DMS153 (cell line): ENCODE measurements at regions not wholly inside any gene's neighbourhood (a gene's known extent, or its start where the extent isn't known, plus 50 kb on each side); places are given as distances from the start of the nearest gene placed in this dataset.

Experiments used
- DNase-seq: peaks from one replicate; lab custom pipeline; 2025; lab: John Stamatoyannopoulos, UW

DNA sequence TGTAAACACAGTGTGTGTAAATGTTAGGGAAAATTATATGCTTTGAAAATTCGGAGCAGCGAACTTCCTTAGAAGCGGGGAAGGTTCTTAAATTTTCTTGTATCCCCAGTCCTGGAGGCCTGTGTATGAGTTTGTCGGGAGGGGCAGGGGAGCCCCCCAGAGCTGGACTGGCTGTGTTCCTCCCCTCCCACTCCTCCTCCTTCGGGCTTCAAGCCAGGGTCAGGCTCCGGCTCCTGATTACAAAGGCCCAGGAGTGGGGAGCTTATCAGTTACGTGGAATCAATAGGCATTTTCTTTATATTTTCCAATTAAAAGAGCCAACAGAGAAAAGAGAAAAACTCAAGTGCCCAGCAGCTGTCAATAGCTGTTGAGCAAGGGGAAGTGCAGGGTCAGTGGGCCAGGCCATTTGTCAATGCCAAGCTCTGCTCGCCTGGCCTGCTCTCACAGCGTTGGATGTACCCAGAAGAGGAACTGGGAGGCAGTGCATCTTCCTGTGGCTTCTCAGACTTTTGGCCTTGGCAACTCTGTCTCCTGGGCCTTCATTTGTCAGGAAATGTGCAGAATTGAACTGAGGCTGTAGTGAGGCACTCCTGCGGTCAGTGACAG lies 156.9 kb upstream of the PCBD1 start:
- DNase-seq, result no peak

DNA sequence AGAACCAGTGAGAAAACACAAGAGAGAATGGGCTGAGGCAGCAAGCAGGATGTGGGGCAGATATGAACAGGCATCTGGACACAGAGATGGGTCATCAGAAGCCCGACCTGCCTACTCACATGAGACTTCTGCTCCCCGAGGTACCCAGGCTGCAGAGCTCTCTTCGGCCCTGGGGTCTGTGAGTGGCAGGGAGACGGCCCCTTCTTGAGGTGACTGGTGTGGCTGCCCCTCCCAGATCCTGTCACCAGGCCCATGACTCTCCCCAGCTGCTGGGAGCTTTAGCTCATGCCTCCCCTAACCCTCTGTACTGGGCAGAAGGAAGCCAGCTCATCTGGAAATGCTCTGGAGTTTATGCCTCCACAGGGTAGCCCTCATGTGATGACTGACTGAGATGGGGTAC lies 157.6 kb upstream of the PCBD1 start:
- DNase-seq, result no peak

DNA sequence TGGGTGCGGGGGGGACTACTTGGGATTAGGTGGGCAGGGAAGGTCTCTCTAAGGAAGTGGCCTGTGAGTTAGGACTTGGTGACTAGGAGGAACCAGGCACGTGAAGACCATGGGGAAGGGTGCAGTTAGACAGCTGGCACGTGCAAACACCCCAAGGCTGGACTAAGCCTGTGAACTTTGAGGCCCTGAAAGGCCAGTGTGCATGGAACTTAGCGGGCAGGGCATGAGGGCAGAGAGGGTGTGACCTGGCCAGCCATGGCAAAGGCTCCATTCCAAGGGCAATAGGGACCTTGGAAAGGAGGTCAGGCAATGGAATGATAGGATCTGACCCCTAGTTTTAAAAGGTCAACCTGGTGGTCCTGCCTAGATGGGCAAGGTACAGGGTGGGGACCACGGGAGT lies 158.4 kb upstream of the PCBD1 start:
- no peak for DNase-seq

DNA sequence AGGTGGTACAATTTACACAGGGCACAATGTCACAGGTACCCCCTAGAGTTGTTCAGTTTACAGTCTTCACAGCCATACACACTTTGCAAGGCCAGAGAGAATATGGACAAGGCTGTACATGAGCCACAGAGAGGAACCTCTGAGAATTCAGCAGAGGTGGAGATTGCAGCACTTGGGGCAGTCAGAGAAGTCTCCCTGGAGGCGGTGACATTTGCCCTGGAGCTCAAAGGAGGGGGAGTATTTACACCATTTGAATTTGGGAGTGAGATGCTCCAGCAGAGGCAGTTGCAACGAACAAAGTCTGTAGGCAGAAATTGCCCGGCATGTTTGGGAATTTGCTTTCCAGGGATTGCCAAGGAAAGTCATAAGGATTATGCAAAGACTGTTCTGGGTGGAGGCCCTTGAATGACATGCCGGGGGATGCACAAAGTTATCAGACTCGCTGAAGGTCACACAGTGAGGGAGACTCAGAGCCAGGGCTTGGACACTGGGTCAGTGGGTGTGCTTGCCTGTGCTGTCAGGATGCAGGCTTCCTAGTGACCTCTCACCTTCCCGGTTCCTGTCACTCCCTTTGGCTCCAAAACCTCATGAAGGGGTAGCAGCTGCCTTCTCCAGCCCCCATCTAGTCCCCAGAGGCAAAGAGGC lies 160.7 kb upstream of the PCBD1 start:
- no peak for DNase-seq

DNA sequence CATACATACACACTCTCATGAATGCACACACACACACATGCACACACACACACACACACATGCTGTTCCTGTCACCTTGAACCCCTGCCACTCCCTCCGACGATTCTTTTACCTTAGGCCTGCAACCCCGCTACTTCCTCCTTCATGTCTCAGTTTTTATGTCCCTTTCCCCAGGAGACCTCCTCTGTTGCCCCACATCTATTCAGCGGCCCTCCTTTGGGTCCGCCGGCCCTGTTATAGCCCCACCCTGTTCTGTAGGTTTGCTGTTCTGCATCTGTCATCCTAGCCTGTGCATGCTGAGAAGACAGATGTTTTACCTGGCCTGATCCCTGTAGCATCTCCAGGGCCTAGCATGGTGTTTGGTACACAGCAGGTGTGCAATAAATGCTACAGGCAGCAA lies 161.6 kb upstream of the PCBD1 start:
- DNase-seq, result no peak

DNA sequence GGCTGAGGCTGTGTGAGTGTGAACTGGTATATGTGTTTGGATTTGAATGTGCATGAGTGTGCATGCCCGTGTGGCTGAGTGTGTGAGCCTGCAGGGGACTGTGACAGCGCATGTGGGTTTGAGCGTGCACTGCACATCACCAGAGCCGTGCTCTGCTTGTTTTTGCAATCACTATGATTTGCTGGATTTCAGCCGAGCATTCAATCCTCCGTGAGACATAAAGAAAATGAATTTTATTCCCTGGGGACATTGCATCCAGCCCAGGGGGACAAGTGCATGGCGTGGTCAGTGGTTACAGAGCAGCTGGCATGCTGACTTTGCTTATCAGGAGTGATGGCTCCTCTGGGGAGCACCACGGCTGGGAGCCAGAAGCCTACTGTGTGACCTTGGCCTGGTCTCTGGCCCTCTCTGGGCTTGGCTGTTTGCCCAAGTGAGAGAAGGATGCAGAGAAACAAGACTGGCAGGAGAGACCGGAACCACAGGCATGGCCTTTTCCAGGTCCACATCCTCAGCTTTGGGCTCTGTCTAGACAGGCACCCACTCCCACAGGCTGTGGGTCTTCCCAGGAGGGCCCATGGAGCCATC lies 160.2 kb upstream of the UNC5B start:
- no peak for DNase-seq

DNA sequence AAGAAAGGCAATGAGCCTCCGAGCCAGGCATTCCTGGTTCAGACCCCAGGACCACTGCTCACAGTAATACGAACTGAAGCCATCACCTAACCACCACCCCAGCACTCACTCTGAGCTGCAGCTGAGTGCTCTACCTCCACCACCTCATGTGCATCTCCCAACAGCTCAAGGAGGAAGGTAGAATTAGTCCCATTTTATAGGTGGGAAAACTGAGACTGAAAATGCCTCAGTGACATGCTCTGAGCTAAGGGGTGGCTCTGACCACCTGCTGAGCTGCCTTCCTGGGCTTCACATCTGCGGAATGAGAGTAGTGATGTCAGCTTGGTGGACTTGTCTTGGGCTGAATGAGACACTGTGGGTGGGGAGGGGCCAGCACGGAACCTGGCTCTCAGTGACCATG lies 159.7 kb upstream of the UNC5B start:
- DNase-seq, result no peak

DNA sequence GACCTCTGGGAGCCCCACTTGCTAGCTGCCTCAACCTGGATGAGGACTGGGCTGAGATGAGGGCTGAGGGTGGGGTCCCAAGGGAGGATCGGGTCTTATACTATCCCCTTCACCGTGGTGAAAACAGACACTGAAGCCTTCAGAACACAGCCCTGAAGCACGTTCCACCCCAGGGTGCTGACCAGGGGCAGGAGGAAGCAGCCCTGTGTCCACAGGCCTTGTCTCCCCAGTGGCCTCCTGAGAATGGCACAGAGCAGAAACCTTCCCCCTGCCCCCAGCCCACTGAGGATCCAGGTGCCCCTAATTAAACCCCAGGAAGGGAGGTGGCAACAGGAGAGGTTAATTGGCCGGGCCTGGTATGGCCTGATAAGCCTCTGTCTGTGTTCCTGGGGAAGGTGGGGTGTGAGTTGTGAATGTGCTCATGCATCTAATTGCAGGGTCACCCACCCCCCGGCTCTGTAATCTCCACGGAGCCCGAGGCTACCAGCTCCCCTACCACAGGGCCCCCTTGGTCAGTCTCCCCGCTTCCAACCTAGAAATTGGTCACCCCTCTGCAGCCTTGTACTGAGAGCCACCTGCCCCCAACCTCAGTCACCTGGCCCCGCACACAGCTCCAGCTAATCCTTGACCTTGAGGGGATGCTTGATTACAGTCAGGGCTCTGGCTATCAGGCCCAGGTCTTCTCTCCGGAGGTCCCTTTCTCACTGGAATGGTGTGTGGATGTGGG lies 159.0 kb upstream of the UNC5B start:
- no peak for DNase-seq

DNA sequence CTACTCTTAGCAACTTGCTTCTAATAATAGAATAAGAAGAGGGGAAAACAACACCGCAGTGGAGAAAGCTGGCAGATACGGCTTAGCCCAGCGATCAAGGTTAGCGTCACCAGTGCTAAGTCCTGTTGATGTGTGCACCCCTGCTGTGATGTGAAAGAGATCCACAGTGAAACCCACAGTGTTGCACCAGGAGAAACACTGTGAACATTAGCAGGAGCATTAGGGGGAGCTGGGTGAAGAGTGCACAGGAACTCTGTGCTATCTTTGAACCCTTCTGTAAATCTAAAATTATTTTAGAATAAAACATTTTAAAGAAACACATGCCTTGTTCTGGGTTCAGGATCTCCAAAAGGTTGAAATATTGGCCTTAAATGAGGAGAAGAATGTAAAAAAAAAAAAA lies 154.1 kb upstream of the UNC5B start:
- no peak for DNase-seq

DNA sequence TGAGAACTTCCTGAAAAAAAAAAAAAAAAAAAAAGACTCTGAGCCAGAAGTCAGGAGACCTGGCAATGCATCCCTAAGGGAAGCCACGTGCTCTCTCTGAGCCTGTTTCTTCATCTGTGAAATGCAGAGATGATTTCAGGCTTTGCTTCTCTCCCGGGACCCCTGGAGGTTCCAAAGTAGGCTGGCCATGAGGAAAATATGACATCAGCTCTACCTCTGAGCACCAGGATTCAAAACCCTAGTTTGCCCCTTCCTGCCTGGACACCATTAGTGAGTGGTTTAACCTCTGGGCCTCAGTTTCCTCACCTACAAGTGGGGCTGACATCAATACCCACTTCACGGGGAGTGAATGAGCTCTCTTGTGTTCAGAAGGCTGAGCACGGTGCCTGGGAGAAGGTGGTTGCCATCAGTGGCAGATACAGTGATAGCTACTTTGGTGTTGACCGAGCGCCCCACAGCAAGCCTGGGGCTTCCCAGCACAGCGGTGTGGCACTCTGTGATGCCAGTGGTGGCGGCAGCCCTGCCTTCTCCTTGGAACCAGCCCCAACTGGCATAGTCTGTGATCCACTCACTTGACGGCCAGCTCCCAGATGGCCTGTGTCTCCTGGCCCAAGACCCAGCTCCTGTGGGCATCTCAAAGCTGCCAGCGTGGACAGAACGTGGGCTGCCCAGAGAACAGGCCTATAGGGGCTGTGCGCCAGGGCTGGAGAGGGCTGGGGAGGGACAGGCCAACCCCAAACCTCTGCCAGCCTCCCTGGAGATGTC lies 153.1 kb upstream of the UNC5B start:
- DNase-seq, result no peak

DNA sequence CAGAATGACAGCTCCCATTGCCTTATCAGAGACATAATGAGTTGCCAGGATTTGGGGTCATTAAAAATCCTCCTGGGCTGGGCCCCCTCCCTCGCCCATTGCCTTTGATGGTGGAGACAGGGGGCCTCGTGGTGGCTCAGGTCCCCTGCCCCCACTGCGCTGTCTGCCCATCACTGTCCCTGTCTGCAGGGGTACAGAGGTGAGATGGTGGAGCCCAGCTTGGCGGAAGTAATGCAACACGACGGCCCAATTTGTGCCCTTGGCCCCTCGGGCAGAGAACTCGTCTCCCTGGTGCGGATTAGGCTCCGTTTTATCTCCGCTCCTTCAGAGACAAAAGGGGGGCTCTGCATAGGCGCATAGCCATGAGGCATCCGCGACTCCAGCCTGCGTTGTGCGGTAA lies 152.4 kb upstream of the UNC5B start:
- DNase-seq, result no peak

DNA sequence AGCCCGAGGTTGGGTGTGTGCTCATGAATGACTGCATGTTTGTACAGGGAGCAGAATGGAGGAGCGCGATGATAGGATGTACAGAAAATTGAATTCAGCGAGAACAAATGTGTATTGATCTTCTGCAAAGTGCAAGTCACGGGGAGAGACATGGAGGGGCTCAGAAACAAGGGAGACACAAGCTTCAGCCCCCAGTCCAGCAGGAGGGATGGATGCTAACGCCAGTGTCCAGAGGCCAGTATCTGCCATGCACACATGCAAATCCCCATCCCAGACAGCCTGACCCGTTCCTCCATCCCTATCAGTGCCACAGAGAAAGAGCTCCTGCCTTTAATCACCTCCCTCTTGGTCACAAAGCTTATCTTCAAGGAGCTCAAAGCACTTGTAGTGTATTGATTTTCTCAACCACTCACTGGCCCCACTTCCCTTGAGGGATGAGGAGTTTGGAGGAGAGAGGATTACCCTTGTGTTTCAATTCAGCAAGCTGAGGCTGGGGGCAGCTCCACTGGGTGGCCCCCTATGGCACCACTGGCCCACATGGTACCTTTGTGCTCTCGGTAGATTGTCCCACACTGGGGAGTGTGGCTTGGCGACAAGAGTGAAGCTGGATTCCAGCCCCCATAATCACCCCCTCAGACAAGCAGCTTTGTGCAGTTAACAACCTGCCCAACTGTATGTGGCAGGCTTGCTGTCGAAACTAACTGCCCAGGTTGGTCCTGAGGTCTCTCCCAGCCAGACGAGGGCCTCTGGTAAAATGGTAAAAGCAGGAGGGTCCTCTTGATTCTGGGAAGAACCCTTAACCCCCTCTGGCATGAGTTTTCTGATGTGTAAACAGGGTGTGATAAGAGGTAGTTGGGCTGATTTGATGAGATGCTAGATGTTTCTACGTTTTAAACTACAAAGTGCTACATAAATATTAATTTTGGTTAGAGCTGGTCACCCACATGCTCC lies 151.6 kb upstream of the UNC5B start:
- no peak for DNase-seq

DNA sequence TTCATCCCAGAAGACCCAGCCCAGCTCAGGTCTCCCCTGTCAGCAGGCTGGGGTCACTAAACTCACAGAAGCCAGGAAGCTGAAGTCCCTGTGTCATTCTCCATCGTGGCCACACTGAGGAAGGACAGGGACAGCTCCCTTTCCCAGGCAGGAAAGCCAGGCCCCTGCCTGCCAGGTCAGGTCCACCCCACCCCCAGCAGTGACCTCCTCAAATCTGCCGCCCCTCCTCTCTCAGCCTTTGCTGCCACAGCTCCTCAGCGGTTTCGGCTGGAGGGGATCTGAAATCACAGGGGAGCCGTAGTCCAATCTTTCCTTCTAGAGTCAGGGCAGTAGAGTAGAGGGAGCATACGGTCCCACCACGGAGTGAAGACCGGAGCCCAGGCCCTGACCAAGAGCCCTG lies 150.9 kb upstream of the UNC5B start:
- DNase-seq, result no peak

DNA sequence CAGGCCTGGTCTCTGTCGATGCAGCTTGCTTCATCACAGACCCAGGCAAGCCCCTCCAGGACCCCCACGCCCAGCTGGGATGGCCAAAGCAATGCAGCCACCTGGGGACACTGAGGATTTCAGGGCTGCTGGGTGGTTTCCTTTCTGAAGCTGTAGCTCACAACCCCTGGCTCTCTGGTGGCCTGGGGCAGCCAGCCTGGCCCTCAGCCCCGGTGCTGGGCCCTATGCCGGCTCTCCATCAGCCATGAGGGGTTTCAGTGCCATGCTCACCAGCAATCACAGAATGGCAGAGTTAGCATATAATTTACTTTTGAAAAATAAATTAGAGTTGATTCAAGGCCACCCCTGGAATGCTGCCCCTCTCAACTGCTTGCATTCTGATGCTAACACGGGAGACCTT lies 150.2 kb upstream of the UNC5B start:
- DNase-seq, result no peak

DNA sequence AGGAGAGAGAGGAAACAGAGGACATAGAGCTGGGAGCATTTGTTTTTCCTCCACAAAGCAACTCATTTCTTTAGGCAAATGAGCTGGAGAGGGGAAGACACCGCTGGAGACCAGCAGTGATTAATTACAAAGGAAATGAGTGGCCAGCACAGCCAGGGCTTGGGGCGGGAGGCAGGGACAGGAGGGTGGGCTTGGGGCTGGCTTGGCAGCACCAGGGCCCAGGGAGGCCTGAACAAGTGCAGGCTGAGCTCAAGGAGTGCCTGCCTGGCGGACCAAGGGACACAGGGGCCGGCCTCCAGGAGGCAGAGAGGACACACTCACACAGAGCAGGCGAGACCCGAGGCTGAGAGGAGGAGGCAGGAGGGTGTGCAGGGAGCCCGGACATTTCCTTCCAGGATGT lies 149.0 kb upstream of the UNC5B start:
- DNase-seq, result no peak

DNA sequence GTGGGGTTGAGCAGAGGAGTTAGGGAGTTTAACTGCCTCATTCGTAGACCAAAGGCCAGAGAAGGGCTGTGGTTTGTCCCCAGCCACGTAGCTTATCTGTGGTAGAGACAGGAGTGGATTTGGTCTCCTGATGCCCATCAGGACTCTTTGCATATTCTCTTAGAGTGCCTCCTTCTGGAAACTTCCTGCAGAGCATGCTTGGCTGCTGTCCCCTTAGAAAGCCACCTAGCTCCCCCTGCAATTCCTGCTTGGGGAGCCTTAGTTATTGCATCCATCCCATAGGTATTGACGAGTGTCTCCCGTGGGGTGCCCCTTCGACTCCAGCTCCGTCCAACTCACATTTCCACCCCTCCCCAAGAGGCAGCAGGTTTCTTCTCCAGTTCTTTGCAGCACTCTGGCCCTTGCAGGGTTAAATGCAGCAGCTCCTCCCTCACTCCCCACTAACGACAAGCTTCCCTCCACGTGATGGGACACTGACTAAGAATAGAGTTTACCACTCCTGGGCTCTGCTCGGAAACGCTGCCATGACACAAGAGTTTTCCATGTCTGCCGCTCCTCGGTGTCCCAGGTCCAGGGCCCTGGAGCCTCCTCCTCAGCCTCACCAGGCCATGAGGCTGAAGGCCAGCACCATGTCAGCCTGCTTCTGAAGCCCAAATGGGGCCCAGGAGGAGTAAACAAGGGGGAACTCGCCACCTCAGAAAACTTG lies 147.8 kb upstream of the UNC5B start:
- DNase-seq, result no peak

DNA sequence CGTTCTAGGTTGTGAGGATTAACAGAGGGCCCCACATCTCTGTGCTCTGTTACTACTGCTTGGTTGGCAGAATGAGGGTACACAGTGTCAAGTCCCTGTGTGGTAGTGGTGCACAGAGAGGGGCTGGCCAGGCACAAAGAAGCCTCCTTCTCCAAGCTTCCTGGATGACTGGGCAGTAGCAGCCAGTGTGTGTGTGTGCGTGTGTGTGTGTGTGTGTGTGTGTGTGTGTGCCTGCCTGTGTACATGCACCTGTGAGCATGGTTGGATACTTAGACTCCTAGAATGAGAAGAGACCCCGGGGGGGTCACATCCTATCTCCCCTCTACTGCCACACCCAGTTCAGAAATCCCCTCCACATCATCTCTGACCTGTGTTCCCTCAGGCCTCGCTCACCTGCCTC lies 146.7 kb upstream of the UNC5B start:
- DNase-seq, result no peak

DNA sequence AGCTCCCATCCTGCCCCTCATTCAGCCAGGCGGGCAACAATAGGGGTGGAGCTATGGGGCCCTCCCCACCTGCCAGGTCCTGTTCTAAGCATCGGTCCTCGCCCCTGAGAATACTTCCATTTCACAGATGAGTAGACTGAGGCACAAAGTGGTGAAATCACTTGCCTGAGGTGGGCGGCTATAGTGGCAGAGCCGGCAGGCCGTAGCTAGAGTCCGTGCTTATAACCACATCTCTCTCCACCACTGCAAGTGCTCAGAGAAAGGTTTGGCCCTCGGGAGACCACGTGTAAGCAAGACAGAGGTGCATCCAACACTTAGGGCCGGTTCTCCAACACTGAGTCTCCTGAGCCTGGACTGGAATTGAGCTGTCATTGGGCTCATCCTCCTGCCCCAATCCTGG lies 145.8 kb upstream of the UNC5B start:
- DNase-seq, result no peak

DNA sequence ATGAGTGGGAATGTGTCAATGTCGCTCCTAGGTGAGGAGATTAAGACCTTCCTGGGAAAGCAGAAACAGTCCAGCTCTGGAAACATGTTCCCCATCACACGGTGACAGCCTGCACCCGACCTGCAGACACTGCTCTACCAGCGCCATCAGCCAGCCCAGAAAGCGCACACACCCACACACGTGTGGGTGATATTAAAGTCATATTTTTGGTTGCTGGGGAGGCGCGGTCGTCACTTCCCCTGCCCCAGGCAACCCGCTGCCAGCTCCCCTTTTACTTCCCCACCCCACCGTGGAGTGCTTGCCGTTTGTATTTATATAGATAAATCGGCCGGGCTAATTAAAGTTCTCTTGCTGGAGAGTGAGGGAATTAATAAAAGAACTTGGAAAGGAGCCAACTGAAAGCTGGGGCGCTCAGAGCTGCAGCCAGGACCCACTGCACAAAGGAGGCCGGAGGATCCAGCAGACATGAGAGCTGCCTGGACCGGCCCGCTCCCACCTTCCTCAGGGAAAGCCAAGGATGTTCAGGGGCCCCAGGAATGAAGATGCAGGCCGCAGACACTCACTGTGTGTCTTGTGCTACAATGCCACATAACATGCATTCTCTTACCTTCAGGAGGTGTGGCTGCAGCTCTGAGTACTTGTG lies 145.2 kb upstream of the UNC5B start:
- DNase-seq, result no peak

DNA sequence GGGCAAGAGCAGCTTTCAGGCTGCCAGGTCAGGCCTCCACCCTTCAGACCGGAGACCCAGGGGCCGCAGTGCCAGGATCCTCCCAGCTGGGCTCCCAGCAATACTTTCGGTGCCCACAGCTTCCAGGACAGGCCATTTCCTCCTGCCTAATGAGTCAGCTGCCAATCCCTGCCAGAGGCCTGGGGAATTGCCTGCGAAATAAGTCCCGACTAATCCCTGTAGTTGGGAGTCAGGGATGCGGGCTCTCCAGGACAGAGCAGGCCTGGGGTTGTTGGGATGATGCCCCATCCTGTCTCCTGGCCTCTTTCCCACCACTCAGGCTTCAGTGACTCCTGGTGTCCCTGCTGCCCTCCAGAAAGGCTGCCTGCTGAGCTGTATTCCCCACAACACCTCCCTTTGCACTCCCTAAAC lies 143.5 kb upstream of the UNC5B start:
- no peak for DNase-seq
